ENCODE measurements at regions not wholly inside any gene's neighbourhood (a gene's known extent, or its start where the extent isn't known, plus 50 kb on each side); places are given as distances from the start of the nearest gene placed in this dataset.

GRCh38 chr6:110529907-110530306 is 53.5 kb upstream of the SLC22A16 start:
- H3K9me3 ChIP-seq (ENCODE audit: control insufficient read depth, insufficient read depth, low read length): peaks cover 11% of the 10 kb centered on the region; the same call in 1 of the 2 replicates
- DNase-seq (ENCODE audit: low read depth, low spot score): no peak
- TF ChIP-seq CTCF (IDR thresholded peaks at IDR 0.05; ENCODE audit: low read depth, low read length): no peak
- no peaks in the 10 kb centered on the region for H3K27me3 ChIP-seq (ENCODE audit: control insufficient read depth, insufficient read depth, low read length)
- CTCF ChIA-PET: interaction anchor here (1.0 to 1.5 kb wide), 3 partner anchors 12 to 675 kb away, joined by 4 read pairs; no protein-coding TSS in a partner anchor
- H3K27ac ChIP-seq (ENCODE audit: low read depth, low read length): peak overlapping the region; percentile 41
- POLR2A ChIA-PET: interaction anchor here (1.0 kb wide), 1 partner anchor 345 kb away, joined by 3 read pairs; the partner anchor contains the start of gene AMD1
- H3K4me3 ChIP-seq (ENCODE audit: low read depth, low read length): no peak overlapping the region

GRCh38 chr6:110529355-110529754 is 52.9 kb upstream of the SLC22A16 start:
- peak overlapping the region; percentile 69 for H3K27ac ChIP-seq (ENCODE audit: low read depth, low read length)
- H3K9me3 ChIP-seq (ENCODE audit: control insufficient read depth, insufficient read depth, low read length): peaks cover 7% of the 10 kb centered on the region; the same call in 1 of the 2 replicates
- ChIA-PET POLR2A (interaction anchor here (1.0 kb wide), 1 partner anchor 345 kb away, joined by 3 read pairs; the partner anchor contains the start of gene AMD1), CTCF (interaction anchor here (1.0 to 1.5 kb wide), 4 partner anchors 11 to 676 kb away, joined by 3 to 4 read pairs (median 4); no protein-coding TSS in a partner anchor)
- no peak overlapping the region for H3K4me3 ChIP-seq (ENCODE audit: low read depth, low read length)
- no peak for TF ChIP-seq CTCF (IDR thresholded peaks at IDR 0.05; ENCODE audit: low read depth, low read length)
- no peaks in the 10 kb centered on the region for H3K27me3 ChIP-seq (ENCODE audit: control insufficient read depth, insufficient read depth, low read length)
- no peak for DNase-seq (ENCODE audit: low read depth, low spot score)

- CTCF ChIA-PET: interaction anchor here (0.6 to 3.2 kb wide), 24 partner anchors 8 to 684 kb away, joined by 3 to 34 read pairs (median 4); partner anchors contain the start of genes CDK19 and RPF2
- DNase-seq (ENCODE audit: low read depth, low spot score): no peak
- Histone ChIP-seq H3K27me3 (ENCODE audit: control insufficient read depth, insufficient read depth, low read length) (no peaks in the 10 kb centered on the region), H3K9me3 (ENCODE audit: control insufficient read depth, insufficient read depth, low read length) (peaks cover 7% of the 10 kb centered on the region; the same call in 1 of the 2 replicates), H3K4me3 (ENCODE audit: low read depth, low read length) (no peak overlapping the region), H3K27ac (ENCODE audit: low read depth, low read length) (peak overlapping the region; percentile 69)
- POLR2A ChIA-PET: interaction anchor here (0.6 to 1.5 kb wide), 3 partner anchors 346 to 407 kb away, joined by 5 to 7 read pairs (median 6); partner anchors contain the start of gene AMD1
- no peak for TF ChIP-seq CTCF (IDR thresholded peaks at IDR 0.05; ENCODE audit: low read depth, low read length)
These were observed 52.5 kb upstream of the SLC22A16 start for GRCh38 chr6:110528930-110529325.

- CTCF ChIA-PET: interaction anchor here (0.6 to 3.2 kb wide), 37 partner anchors 9 to 685 kb away, joined by 3 to 34 read pairs (median 4); partner anchors contain the start of genes AMD1, CDK19, GTF3C6 and RPF2
- POLR2A ChIA-PET: interaction anchor here (0.5 to 1.5 kb wide), 6 partner anchors 126 to 408 kb away, joined by 3 to 7 read pairs (median 6); partner anchors contain the start of gene AMD1
These were observed 51.9 kb upstream of the SLC22A16 start for GRCh38 chr6:110528101-110528929.

More at GRCh38 chr6:110528101-110528929, 51.9 kb upstream of the SLC22A16 start:
- no peak for DNase-seq (ENCODE audit: low read depth, low spot score)
- peak; percentile 72 for TF ChIP-seq CTCF (IDR thresholded peaks at IDR 0.05; ENCODE audit: low read depth, low read length)
- no peaks in the 10 kb centered on the region for H3K27me3 ChIP-seq (ENCODE audit: control insufficient read depth, insufficient read depth, low read length)
- peak overlapping the region; percentile 69 for H3K27ac ChIP-seq (ENCODE audit: low read depth, low read length)
- no peak overlapping the region for H3K4me3 ChIP-seq (ENCODE audit: low read depth, low read length)
- peaks cover 7% of the 10 kb centered on the region; the same call in 1 of the 2 replicates for H3K9me3 ChIP-seq (ENCODE audit: control insufficient read depth, insufficient read depth, low read length)
